GM04504 (cell line): ENCODE measurements at regions not wholly inside any gene's neighbourhood (a gene's known extent, or its start where the extent isn't known, plus 50 kb on each side); places are given as distances from the start of the nearest gene placed in this dataset.
"Not testable (repeated sequence)": the region's sequence is repeated elsewhere in the genome, so short reads cannot be mapped to it uniquely, and the experiment has no call there.

Source experiments
- DNase-seq: peaks from one replicate; pipeline ENCODE4 v3.0.0-alpha.2; 2012; ENCODE audit warnings: low read depth

GRCh38 chr7:26424319-26424718 is 132.7 kb downstream of the SNX10 start:
- DNase-seq, result not testable (repeated sequence)

GRCh38 chr7:26425655-26426054 is 134.0 kb downstream of the SNX10 start:
- DNase-seq, result no peak

DNA sequence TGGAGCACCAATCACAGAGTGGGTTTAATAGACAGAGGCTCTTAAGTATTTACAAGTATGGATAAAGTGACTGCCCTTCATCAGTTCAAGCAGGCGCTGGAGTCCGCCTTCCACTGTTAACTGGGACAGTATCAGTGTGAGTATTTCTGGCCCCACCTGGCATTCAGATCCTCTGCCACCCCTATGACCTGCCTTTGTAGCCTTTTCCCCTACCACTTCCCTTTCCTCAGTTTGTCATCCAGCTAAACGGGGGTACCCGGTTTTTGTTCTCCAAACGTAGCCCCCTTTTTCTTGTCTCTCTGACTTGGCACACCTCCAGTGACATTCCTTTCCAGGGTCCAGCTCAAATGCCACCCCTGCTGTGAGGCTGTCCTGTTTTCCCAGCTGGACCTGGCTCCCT is 134.4 kb downstream of the SNX10 start:
- no peak for DNase-seq

DNA sequence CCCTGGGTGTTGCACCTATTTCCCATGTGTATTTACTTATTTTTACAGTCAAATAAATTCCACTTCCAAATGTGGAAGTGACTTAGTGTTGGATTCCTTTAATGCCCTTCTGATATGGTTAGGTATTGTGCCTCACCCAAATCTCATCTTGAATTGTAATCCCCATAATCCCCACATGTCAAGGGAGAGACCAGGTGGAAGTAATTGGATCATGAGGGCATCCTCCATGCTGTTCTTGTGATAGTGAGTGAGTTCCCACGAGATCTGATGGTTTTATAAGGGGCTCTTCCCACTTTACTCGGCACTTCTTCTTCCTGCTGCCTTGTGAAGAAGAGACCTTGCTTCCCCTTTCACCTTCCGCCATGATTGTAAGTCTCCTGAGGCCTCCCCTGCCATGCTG is 136.9 kb downstream of the SNX10 start:
- DNase-seq, result no peak

DNA sequence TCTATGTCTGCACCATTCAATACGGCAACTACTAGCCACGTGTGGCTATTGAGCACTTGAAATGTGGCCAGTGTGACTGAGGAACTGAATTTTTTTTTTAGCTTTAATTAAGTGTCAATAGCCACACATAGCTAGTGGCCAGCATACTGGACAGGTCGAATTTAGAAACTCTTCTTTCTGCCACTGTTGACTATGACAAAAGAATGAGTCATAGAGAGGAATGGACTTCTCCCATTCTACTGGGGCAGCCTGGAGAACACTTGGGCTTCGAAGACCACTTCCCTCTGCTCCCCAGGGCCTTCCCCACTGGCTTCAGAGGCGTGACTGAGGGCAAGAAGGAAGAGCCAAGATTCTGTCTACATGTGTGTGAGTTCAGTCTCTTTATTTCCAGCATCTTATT is 137.5 kb downstream of the SNX10 start:
- DNase-seq, result no peak

GRCh38 chr7:26434974-26435373 is 143.3 kb downstream of the SNX10 start:
- no peak for DNase-seq

- no peak for DNase-seq
These were observed 145.4 kb downstream of the SNX10 start for GRCh38 chr7:26437003-26437532.

DNA sequence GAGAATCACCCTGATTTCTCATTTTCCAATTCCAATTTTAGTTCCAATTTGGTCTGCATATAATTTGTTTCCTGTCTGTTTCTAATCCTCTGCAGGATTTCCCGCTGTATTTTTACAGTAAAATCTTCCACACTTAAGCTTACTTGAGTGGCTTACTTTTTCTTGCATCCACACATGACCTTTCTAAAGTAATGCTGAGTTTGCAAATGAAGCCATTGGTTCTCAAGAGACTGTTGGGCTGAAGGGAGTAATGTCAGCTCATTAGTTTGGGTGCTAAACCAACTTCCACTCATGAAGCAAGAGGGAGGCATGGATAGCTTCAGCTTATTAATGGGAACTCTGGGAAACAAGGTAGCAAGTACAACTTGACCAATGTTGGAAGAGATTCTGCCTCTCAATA is 146.4 kb downstream of the SNX10 start:
- no peak for DNase-seq

DNA sequence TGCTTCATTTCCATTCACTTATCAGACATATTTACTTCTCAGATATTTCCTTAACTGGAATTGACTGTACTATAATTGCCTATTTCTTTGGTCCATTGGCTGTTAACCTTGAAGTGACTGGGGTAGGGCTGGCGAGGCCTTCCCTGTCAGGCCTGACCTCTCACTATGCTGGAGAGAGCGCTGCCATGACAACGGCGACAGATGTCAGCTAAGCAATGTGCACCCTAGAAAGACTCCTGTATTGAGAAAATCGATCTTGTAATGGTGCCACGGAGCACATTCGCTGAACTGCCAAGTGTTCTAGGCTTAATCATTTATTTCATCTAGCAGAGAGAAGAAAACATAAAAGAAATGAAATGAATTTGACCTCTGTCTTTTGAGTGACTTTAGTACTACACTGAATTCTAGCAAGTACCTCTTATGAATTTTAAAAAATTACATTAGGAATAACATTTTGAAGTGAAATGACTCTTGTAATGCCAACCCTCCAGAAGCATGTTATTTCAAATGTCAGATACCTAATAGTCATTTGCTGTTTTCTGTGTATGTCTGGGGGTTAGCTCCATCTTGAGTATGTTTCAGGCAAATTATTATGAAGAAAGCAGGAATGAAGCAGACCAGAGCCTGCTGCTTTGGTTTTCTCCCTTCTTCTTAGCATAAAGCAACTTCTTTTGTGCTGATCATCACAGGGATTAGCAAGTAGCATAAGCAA is 148.0 kb downstream of the SNX10 start:
- DNase-seq, result no peak

DNA sequence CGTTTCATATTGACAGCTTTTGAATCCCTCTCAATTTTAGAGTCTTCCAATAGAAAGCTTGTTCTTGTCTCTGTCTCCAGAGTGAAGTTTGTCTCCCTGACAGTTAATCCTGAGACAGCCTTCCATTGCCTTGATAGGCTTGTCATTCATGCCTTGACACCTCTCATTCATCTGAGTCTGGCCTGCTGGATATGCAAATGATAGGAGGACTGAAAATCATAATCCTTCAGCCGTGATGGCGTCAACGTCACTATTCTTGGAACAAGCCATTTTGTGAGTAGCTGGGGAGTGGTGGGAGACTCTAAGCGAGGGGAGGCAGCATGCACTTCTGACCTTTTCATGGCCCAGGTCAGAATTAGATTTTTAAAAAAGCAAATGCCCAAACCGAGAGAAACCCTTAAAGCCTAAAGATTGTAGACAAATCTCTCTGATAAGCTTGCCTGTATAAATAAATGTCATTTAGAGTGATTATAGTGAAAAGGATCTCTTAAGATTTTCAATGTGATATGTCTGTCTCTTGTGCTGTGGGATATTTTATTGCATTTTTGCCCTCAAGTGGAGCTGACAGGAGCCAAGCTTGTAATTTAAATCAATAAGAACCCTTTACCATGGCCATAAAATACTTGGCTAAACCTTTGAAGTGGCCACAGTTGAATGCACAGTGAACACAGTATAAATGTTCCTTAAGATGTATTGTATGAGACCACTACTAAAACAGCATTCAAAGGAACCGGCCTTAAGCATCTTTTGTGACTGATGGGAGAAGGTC is 148.8 kb downstream of the SNX10 start:
- DNase-seq, result no peak

DNA sequence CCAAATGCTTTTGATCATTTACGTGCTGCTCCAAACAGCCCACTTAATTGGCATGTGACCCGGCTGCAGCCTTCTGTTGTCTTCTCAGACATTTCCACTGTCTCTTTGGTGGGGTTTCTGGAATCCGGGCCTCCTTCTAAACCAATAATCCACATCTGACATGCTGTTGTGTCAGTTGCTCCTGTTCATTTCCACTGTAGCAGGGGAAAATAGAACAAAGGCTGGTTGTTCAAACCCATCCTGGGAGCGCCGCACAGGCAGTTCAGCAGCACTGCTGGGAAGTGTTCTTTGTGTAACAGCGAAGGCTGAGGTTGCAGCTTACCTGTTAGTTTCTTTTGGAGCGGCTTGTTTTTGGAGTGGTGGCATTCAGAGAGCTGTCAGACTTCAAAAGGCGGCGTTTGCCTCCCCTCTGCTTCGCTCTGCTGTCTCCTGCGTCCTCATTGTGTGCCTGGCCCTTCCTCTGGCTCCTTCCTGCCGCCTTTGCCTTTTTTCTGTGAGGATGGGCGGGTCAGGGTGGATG is 149.4 kb downstream of the SNX10 start:
- no peak for DNase-seq

GRCh38 chr7:26441611-26442277 is 150.1 kb downstream of the SNX10 start:
- DNase-seq, result no peak

- no peak for DNase-seq
These were observed 151.3 kb downstream of the SNX10 start for GRCh38 chr7:26443006-26443405.

- no peak for DNase-seq
These were observed 152.1 kb downstream of the SNX10 start for GRCh38 chr7:26443751-26444150.

DNA sequence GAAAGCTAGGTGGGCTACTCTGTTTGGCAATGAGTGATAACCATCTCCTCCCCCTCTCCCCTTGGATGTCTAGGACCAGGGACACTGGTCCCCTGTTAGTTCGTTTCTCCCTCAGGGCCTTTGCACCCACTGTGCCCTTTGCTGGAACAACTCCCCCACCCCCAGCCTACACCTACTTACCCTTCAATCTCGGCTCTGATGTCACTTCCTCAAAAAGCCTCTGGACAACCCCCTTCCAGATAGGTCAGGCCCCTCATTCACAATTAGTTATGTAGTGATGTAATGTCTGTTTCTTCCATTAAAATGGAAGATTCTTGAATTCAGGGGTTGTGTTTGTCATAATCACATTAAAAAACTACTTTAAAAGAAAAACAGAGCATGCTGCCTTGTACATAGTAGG is 152.9 kb downstream of the SNX10 start:
- no peak for DNase-seq

DNA sequence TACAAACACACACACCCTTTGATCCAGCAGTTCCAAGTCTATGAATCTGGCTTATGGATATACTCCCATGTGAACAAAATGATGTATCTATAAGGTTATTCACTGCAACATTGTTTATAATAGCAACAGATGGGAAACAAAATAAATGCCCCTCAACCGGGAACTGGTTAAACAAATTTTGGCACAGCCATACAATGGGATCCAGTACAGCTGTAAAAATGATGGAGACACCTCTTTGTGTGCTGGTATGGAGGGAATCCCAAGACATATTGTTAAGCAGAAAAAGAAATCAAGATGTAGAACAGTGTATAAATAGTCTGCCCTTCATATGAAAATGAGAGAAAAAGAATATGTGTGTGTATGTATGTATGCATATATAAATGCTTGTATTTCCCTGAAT is 155.5 kb downstream of the SNX10 start:
- no peak for DNase-seq

GRCh38 chr7:26449175-26450165 is 157.8 kb downstream of the SNX10 start:
- peak; percentile 60 for DNase-seq

GRCh38 chr7:26451997-26452396 is 160.3 kb downstream of the SNX10 start:
- no peak for DNase-seq

- DNase-seq, result no peak
These were observed 162.5 kb downstream of the SNX10 start for GRCh38 chr7:26454180-26454579.

- no peak for DNase-seq
These were observed 166.2 kb downstream of the SNX10 start for GRCh38 chr7:26457696-26458327.
